DMS 273 treated with DMSO at 0.1 percent for 48 hours (cell line): ENCODE measurements at regions not wholly inside any gene's neighbourhood (a gene's known extent, or its start where the extent isn't known, plus 50 kb on each side); places are given as distances from the start of the nearest gene placed in this dataset.
A peak's percentile ranks its signal among the peaks of the same experiment; 100 is the strongest.
"Not testable (repeated sequence)": the region's sequence is repeated elsewhere in the genome, so short reads cannot be mapped to it uniquely, and the experiment has no call there.

ENCODE experiments used
- DNase-seq: peaks from one replicate; lab custom pipeline; 2025; lab: John Stamatoyannopoulos, UW

DNA sequence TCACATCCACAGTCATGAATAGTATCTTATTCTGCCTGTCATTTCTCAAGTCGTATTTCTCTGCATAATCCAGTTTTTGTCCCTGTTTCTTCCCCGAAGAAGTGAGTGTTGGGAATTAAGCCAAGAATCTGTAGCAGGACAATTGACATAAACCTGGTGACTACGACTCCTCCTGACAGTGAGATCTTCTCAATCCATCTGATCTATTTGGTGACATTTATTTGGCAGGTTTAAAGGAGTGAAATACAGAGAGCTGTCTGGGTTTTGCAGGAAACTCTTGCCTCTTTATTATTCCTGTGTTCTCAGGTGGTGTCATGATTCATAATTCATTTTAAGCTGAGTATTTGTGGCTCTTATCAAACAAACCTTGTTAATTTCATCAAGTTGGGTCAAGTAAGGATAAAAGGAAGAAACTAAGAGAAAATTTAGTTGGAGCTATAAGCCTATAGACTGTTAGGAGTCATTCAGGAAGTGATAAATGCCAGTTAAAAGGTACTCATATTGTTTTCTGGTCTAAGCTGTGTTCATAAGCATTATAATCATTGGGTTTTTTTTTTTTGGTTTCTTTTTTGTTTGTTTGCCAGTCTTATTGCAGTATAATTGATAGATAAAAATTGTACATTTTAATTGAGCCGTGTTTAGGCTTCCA is 95.9 kb upstream of the PCSK1 start:
- DNase-seq = no peak

- no peak for DNase-seq
Observed at GRCh38 chr5:96529559-96529958, 96.5 kb upstream of the PCSK1 start.

DNA sequence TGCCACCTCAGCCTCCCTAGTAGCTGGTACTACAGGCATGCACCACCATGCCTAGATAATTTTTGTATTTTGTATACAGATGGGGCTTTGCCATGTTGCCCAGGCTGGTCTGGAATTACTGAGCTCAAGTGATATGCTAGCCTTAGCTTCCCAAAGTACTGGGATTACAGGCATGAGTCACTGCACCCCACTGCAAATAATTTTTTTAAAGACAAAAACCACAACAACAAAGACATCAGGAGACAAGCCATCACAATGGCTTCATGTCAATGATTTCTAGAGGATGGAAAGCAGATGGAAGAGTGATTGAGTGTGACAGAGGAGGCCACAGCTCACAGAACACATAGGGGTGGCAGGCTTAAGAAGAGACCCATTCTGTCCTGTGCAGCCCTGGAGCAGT is 97.9 kb upstream of the PCSK1 start:
- no peak for DNase-seq

DNA sequence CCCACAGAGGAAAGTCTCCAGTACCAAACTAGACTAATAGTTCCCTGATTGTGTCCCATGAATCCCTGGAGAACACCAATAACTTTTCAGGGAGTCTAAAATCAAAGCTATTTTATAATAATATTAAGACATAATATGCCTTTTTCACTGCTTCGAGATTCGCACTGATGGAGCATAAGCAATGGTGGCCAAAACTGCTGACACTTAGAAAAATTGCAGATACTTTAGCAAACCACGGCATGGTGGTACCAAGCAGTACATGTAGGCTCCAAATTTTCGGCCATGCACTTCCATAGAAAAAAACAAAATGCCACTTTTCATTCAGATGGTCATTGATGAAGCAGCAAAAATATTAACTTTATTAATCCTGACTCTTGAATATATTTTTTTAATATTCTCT is 100.3 kb upstream of the PCSK1 start:
- no peak for DNase-seq

- no peak for DNase-seq
Observed at GRCh38 chr5:96537386-96537785, 104.3 kb upstream of the PCSK1 start.

- DNase-seq = no peak
Observed at GRCh38 chr5:96538808-96539250, 105.8 kb upstream of the PCSK1 start.

GRCh38 chr5:96546120-96546519 is 113.1 kb upstream of the PCSK1 start:
- no peak for DNase-seq

DNA sequence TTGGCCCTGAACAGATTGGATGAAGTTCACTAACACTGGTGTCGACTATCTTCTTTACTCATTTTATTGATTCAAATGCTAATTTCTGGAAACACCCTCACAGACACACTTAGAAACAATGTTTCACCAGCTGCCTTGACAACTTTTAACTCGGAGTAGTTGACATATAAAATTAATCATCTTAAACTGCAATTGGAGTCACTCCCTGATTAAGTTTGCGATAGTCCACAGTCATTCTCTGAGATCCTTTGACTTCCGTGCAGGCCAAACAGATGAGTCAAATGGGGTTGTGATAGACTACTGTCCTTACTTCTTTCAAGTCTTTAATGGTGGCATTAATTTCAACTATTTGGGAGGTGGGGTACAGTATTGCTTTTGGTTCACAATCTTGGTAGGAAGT is 114.4 kb upstream of the PCSK1 start:
- DNase-seq = no peak

DNA sequence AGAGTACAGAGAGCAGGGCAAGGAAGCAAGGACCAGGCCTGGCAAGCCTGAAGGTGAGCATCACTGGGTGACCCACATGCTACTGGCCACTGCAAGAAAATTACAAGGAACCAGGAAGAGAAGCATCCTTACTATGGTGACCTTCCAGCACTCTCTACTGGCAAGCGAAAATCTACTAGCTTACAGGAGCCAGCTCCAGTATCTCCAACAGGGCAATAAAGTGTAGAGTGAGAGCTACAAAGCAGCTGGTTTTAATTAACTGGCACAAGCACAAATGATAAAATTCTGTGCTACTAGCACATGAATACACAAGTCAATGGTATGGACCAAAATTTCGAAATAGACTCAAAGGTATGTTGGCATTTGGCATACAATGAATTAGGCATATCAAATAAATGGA is 113.3 kb upstream of the CAST start:
- no peak for DNase-seq

DNA sequence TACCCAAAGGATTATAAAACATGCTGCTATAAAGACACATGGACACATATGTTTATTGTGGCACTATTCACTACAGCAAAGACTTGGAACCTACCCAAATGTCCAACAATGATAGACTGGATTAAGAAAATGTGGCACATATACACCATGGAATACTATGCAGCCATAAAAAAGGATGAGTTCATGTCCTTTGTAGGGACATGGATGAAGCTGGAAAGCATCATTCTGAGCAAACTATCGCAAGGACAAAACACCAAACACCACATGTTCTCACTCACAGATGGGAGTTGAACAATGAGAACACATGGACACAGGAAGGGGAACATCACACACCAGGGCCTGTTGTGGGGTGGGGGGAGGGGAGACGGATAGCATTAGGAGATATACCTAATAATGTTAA is 101.3 kb upstream of the CAST start:
- DNase-seq = not testable (repeated sequence)

- DNase-seq = no peak
Observed at GRCh38 chr5:96562614-96563013, 99.6 kb upstream of the CAST start.

DNA sequence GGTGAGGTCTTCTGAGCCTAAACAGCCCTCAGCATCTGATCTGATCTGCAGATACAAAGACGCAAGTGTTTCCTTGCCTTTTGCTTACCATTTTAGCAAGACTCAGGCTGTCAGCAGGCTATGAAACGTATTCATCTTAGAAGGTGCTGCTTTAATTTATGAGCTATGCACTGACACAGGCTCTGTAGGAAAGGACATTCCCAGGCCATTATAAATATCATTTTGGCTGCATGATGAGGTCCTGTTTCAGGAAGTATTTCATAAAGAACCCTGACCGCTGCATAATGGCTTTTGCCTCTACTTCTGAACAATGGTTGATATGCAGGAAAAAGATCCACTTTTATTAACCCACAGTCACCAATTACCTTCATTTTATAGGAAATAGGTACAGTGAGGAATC is 98.4 kb upstream of the CAST start:
- DNase-seq = no peak

- DNase-seq = no peak
Observed at GRCh38 chr5:96565582-96566265, 96.5 kb upstream of the CAST start.

DNA sequence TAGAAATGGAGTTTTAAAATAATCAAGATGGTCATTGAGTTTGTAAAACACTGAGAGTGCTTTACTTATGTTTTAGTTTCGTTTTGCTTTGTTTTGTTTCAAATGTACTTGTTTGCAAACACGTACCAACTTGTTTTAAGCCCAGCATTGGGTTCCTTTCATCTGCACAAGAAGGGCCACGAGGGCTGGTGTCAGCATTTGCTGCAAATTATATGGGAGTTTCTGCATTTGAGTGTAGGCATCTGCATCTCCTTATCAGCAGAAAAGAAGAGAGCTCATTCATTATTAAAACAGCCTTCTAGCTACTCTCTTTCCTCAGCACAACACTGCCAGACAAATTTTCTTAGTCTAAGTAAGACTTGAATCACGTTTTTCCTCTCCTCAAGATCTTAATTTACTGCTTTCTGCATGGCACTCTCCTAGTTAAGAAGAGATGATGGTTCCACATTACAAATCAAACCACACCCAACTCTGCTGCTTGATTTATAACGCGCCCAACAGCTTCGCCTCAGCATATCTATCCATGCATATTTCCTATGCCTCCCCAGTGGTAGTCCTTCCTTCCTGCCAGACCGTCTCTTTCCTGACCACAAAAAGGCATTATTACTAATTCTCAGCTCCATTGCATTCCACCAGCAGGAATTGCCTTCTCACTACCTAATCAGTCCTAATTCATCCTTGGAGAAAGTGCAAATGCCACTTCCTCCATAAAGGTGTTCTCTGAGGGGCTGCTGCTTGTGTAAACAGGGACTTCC is 95.2 kb upstream of the CAST start:
- DNase-seq = no peak

DNA sequence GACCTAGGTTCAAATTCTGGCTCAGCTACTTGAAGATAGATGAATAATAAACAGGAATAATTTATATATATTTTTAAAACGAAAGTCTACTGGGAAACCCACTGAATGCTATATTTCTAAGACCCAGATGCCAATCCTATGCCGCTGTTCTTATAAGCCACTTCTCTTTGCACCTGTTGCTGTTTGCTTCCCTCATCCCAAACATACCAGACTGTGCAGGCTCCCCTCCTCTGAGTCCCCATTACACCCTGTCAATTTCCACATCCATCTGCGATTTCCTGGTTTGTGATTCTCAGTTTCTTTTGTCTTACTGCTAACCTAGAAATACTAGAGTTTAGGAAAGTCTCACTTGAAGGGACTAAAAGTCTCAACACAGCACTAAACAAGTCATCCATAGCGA is 92.8 kb upstream of the CAST start:
- DNase-seq = no peak

- DNase-seq = no peak
Observed at GRCh38 chr5:96569770-96570169, 92.4 kb upstream of the CAST start.

DNA sequence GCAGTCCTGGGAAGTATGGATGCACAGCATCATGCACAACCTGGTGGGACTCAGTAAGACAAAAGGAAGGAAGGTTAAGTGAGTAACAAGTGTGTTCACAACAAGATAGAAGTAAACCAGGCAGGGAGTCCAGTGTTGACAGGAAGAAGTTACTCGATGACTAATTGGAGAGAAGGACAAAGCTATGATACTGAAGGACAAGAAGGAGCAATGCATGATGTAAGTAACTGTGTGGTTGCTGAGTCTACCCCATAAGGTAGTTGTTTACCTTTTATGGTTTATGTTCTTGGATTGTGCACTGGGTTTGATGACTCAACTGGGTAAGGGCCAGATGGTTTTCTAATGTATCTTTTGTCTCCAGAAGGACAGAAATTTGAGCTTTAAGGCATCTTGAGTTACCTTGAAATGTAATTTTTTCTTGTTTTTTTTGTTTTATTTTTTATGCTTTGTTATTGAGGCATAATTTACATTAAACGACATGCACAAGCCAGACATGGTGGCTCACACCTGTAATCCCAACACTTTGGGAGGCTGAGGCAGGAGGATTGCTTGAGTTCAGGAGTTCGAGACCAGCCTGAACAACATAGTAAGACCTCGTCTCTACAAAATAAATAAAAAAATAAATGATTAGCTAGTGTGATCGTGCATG is 89.2 kb upstream of the CAST start:
- peak; percentile 28 for DNase-seq

GRCh38 chr5:96573513-96573894 is 88.7 kb upstream of the CAST start:
- DNase-seq = no peak

- no peak for DNase-seq
Observed at GRCh38 chr5:96576876-96577275, 85.3 kb upstream of the CAST start.

DNA sequence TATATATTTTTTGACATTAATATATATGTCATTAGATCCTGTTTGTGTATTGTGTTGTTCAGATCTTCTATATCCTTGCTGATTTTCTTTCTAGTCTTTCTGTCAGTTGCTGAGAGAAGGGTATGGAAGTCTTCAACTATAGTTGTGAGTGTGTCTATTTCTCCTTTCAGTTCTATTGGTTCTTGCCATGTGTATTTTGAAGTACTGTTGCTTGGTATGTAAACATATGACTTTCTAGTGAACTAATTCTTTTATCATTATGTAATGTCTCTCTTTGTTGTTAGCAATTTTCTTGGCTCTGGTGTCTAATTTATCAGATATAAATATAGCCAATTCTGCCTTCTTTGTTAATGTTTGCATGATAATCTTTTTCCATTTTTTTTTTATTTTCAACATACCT is 84.3 kb upstream of the CAST start:
- DNase-seq = no peak

DNA sequence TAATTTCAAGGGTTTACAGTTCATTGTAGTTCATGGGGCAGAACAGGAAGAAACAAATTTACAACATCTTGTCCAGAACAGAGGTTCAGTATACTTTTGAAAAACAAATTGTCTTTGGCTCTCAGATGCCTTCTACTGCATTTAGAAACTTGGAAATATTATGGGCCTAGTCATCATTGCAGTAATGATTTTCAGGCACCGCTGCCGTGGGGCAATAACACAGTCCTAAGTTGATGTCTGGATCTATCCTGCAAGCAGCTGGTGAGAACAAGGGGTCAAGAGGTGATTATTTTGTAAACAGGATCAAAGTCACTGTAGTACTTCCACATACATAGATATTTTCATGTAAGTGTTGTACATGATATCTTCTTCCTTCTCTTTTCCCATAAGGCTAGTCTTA is 82.5 kb upstream of the CAST start:
- no peak for DNase-seq

DNA sequence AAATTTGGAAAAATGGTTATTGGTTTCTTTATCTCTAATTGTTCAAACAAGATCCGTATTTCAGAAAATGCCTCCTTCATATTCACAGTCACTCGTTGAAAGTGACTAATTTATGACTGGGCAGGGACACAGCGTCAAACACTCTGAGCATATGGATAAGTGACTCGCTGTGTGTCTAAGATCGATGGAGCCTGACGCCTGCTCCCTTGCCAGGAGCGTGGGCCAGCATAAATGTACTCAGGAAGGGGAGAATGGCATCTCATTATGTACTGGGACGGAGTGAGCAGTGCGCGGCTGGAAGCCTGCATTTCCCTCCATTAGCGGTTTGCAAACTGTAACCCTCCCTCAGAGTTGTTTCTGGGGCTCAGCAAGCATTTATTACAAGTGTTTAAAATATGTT is 79.8 kb upstream of the CAST start:
- DNase-seq = peak; percentile 71

GRCh38 chr5:96584712-96585111 is 77.5 kb upstream of the CAST start:
- no peak for DNase-seq
